PFSK-1 (cell line): ENCODE measurements at regions not wholly inside any gene's neighbourhood (a gene's known extent, or its start where the extent isn't known, plus 50 kb on each side); places are given as distances from the start of the nearest gene placed in this dataset.

Experiments used
- FOXP2 ChIP-seq: optimal IDR thresholded peaks from 2 replicates; pipeline ENCODE3; 2011; ENCODE audit warnings: borderline replicate concordance, control low read depth, inconsistent platforms; ENCODE audit not compliant: insufficient read depth; ENCODE audit errors: extremely low read length, extremely low read depth
- POLR2AphosphoS5 ChIP-seq: IDR thresholded peaks from 2 replicates; pipeline ENCODE4 v1.6.1; 2012; ENCODE audit warnings: low read depth, mild to moderate bottlenecking, control low read depth, low read length, moderate library complexity
- REST ChIP-seq, 2 experiments: IDR thresholded peaks; 2 replicates each; pipeline versions ENCODE4 v1.6.1 to v1.8.0; 2011 to 2012; ENCODE audit warnings: low read depth in 2 of 2, low read length in 2 of 2, control low read depth in 1 of 2, inconsistent platforms in 1 of 2, mild to moderate bottlenecking in 1 of 2, moderate library complexity in 1 of 2; ENCODE audit not compliant: insufficient read depth in 1 of 2
- SIN3A ChIP-seq: IDR thresholded peaks from 2 replicates; pipeline ENCODE4 v1.6.1; 2012; ENCODE audit warnings: mild to moderate bottlenecking, low read length, moderate library complexity, borderline replicate concordance; ENCODE audit not compliant: insufficient read depth
- TAF1 ChIP-seq: IDR thresholded peaks from 2 replicates; pipeline ENCODE4 v1.6.1; 2012; ENCODE audit warnings: low read length, control low read depth, borderline replicate concordance; ENCODE audit not compliant: insufficient read depth

- no peak for TF ChIP-seq REST (IDR thresholded peaks at IDR 0.05; ENCODE audit: insufficient read depth in 1 of 2, low read depth in 2 of 2, low read length in 2 of 2)
- TF ChIP-seq POLR2AphosphoS5 = no peak
- TF ChIP-seq TAF1 = no peak
- TF ChIP-seq SIN3A = no peak
- TF ChIP-seq FOXP2 = no peak
Observed at GRCh38 chrX:39431893-39432292, 630.6 kb downstream of the MID1IP1 start.
